ENCODE measurements at regions not wholly inside any gene's neighbourhood (a gene's known extent, or its start where the extent isn't known, plus 50 kb on each side); places are given as distances from the start of the nearest gene placed in this dataset.

- DNase-seq (ENCODE audit: low read depth, low spot score) (no peak), ATAC-seq (no peak)
- Histone ChIP-seq H2AFZ (ENCODE audit: low read depth, low read length, poor library complexity, severe bottlenecking) (no peak overlapping the region), H3K4me3 (replicated peaks in 1 of 2; ENCODE audit: low read depth in 1 of 2, low read length in 2 of 2) (no peak overlapping the region), H3K9me2 (ENCODE audit: insufficient read depth) (no peaks in the 10 kb centered on the region), H3K9ac (ENCODE audit: low read length) (no peak overlapping the region), H3K9me3 (ENCODE audit: control insufficient read depth in 1 of 2, insufficient read depth in 1 of 2, low read depth in 1 of 2, low read length in 2 of 2) (no peaks in the 10 kb centered on the region), H3K4me2 (ENCODE audit: low read length) (no peak overlapping the region), H3K79me2 (ENCODE audit: insufficient read depth, low read length) (no peaks in the 10 kb centered on the region), H4K20me1 (ENCODE audit: insufficient read depth) (no peaks in the 10 kb centered on the region), H3K27ac (ENCODE audit: low read depth, low read length) (no peak overlapping the region), H3K36me3 (ENCODE audit: control insufficient read depth in 1 of 2, insufficient read depth in 2 of 2, low read length in 2 of 2) (no peaks in the 10 kb centered on the region), H3K27me3 (ENCODE audit: insufficient read depth, low read length) (no peaks in the 10 kb centered on the region), H3K4me1 (ENCODE audit: control insufficient read depth in 1 of 2, insufficient read depth in 2 of 2, low read length in 2 of 2) (peaks cover 23 to 33% of the 10 kb centered on the region in 2 experiments)
- no peak for TF ChIP-seq POLR2AphosphoS5 (IDR thresholded peaks at IDR 0.05; ENCODE audit: low read depth, low read length)
- no peak for TF ChIP-seq EZH2phosphoT487 (IDR thresholded peaks at IDR 0.05; ENCODE audit: borderline replicate concordance)
- TF ChIP-seq POLR2A (IDR thresholded peaks at IDR 0.05; ENCODE audit: borderline replicate concordance, extremely low read depth, insufficient read depth, insufficient read length), result no peak
- no peak for TF ChIP-seq SIN3A (IDR thresholded peaks at IDR 0.05; ENCODE audit: low read depth)
- no peak for TF ChIP-seq TCF7L2 (IDR thresholded peaks at IDR 0.05; ENCODE audit: borderline replicate concordance, extremely low read depth, insufficient read depth, insufficient read length)
- TF ChIP-seq EZH2 (IDR thresholded peaks at IDR 0.05), result no peak
- TF ChIP-seq YY1 (IDR thresholded peaks at IDR 0.05; ENCODE audit: extremely low read depth, insufficient replicate concordance, low read depth, low read length), result no peak
- CTCF ChIA-PET, result no interaction called here
- BruUV-seq (replicated peaks), result no TSS peak
- POLR2A ChIA-PET, result no interaction called here
- RAD21 ChIA-PET (ENCODE audit: low non-redundant PET in 1 of 2, low total read pairs in 2 of 2, uncharacterized antibody in 2 of 2, unreplicated experiment in 2 of 2), result no interaction called here
- intact Hi-C loops (cut with micrococcal nuclease), result no loop called here
Measured at GRCh38 chr2:43164686-43165085, 61.7 kb downstream of the ZFP36L2 start.

GRCh38 chr2:43163584-43164270 lies 62.7 kb downstream of the ZFP36L2 start:
- Histone ChIP-seq H3K27ac (ENCODE audit: low read depth, low read length) (no peak overlapping the region), H3K4me2 (ENCODE audit: low read length) (no peak overlapping the region), H3K9me3 (ENCODE audit: control insufficient read depth in 1 of 2, insufficient read depth in 1 of 2, low read depth in 1 of 2, low read length in 2 of 2) (no peaks in the 10 kb centered on the region), H3K4me3 (replicated peaks in 1 of 2; ENCODE audit: low read depth in 1 of 2, low read length in 2 of 2) (no peak overlapping the region), H3K79me2 (ENCODE audit: insufficient read depth, low read length) (no peaks in the 10 kb centered on the region), H3K9ac (ENCODE audit: low read length) (no peak overlapping the region), H3K27me3 (ENCODE audit: insufficient read depth, low read length) (no peaks in the 10 kb centered on the region), H3K36me3 (ENCODE audit: control insufficient read depth in 1 of 2, insufficient read depth in 2 of 2, low read length in 2 of 2) (no peaks in the 10 kb centered on the region), H3K9me2 (ENCODE audit: insufficient read depth) (no peaks in the 10 kb centered on the region), H2AFZ (ENCODE audit: low read depth, low read length, poor library complexity, severe bottlenecking) (no peak overlapping the region), H4K20me1 (ENCODE audit: insufficient read depth) (no peaks in the 10 kb centered on the region), H3K4me1 (ENCODE audit: control insufficient read depth in 1 of 2, insufficient read depth in 2 of 2, low read length in 2 of 2) (peaks cover 20 to 33% of the 10 kb centered on the region in 2 experiments)
- ChIA-PET POLR2A (no interaction called here), CTCF (no interaction called here), RAD21 (ENCODE audit: low non-redundant PET in 1 of 2, low total read pairs in 2 of 2, uncharacterized antibody in 2 of 2, unreplicated experiment in 2 of 2) (no interaction called here)
- no TSS peak for BruUV-seq (replicated peaks)
- DNase-seq (ENCODE audit: low read depth, low spot score) (no peak), ATAC-seq (no peak)
- intact Hi-C loops (cut with micrococcal nuclease), result no loop called here
- no peak for TF ChIP-seq EZH2 (IDR thresholded peaks at IDR 0.05)
- no peak for TF ChIP-seq SIN3A (IDR thresholded peaks at IDR 0.05; ENCODE audit: low read depth)
- TF ChIP-seq JUND (IDR thresholded peaks at IDR 0.05), result no peak
- TF ChIP-seq ZFX (IDR thresholded peaks at IDR 0.05), result no peak
- TF ChIP-seq YY1 (IDR thresholded peaks at IDR 0.05; ENCODE audit: extremely low read depth, insufficient replicate concordance, low read depth, low read length), result no peak
- TF ChIP-seq ELF1 (IDR thresholded peaks at IDR 0.05; ENCODE audit: borderline replicate concordance, low read depth), result no peak
- no peak for TF ChIP-seq ZNF274 (IDR thresholded peaks at IDR 0.05; ENCODE audit: low read depth, low read length)
- no peak for TF ChIP-seq POLR2A (IDR thresholded peaks at IDR 0.05; ENCODE audit: borderline replicate concordance, extremely low read depth, insufficient read depth, insufficient read length)
- TF ChIP-seq SRF (IDR thresholded peaks at IDR 0.05; ENCODE audit: low read depth), result no peak
- TF ChIP-seq FOSL1 (IDR thresholded peaks at IDR 0.05; ENCODE audit: low read depth), result no peak
- TF ChIP-seq, protein P1, sequence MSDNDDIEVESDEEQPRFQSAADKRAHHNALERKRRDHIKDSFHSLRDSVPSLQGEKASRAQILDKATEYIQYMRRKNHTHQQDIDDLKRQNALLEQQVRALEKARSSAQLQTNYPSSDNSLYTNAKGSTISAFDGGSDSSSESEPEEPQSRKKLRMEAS (IDR thresholded peaks at IDR 0.05), result no peak
- TF ChIP-seq CEBPB (IDR thresholded peaks at IDR 0.05; ENCODE audit: low read depth), result no peak
- TF ChIP-seq SP1 (IDR thresholded peaks at IDR 0.05; ENCODE audit: low read depth), result no peak
- TF ChIP-seq ZBTB33 (IDR thresholded peaks at IDR 0.05; ENCODE audit: extremely low read depth, insufficient replicate concordance, low read length), result no peak
- TF ChIP-seq, protein P2, sequence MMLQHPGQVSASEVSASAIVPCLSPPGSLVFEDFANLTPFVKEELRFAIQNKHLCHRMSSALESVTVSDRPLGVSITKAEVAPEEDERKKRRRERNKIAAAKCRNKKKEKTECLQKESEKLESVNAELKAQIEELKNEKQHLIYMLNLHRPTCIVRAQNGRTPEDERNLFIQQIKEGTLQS (IDR thresholded peaks at IDR 0.05), result no peak
